HG03342 (cell line): ENCODE measurements at regions not wholly inside any gene's neighbourhood (a gene's known extent, or its start where the extent isn't known, plus 50 kb on each side); places are given as distances from the start of the nearest gene placed in this dataset.

ENCODE experiments used
- ATAC-seq: cut with Tn5 transposase; IDR thresholded peaks from one replicate; pipeline ENCODE4 v1.9.1; 2021; ENCODE audit warnings: mild to moderate bottlenecking, moderate library complexity; ENCODE audit not compliant: unreplicated experiment

DNA sequence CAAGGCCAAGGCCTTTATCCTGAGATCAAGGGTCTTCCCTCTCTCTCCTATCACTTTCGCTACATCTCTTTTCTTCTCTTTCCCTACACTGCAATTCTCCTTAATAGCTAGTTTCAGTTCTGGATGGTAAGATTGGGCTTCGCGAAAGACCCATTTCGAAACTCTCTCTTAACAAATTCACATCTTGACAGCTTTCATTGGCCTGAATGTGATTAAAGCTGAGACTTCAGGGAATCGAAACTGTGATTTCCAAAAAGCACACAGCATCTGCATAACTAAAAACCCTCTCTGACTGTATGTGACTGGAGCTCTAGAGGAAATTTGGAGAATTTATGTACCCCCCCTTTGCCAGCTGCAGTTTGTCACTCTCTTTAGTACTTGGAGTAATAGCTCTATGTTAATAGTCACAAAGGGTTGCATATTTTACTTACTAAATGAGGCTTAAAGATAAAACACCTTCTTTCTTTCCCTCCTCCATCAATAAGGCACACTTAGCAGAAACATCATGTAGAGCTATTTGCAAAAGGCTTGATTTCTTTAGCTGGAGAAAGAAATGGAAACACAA lies 105.3 kb upstream of the FAM20A start:
- no peak for ATAC-seq

DNA sequence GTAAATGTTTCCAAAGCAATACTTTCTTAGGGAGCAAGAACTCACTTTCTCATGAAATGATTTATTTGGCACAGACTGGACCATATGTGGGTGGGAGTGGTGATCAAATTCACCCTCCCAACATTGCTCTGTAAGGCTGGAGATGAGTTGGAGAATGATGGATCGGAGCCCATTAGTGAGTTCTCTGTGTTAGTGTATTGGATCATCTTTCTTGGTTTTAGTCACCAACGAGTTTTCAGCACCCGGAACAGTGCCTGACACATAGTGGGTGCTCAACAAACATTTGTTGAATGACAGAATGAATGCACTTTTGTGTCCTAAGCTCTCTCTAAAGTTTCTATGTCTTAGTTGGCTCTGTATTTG lies 104.5 kb upstream of the FAM20A start:
- no peak for ATAC-seq

DNA sequence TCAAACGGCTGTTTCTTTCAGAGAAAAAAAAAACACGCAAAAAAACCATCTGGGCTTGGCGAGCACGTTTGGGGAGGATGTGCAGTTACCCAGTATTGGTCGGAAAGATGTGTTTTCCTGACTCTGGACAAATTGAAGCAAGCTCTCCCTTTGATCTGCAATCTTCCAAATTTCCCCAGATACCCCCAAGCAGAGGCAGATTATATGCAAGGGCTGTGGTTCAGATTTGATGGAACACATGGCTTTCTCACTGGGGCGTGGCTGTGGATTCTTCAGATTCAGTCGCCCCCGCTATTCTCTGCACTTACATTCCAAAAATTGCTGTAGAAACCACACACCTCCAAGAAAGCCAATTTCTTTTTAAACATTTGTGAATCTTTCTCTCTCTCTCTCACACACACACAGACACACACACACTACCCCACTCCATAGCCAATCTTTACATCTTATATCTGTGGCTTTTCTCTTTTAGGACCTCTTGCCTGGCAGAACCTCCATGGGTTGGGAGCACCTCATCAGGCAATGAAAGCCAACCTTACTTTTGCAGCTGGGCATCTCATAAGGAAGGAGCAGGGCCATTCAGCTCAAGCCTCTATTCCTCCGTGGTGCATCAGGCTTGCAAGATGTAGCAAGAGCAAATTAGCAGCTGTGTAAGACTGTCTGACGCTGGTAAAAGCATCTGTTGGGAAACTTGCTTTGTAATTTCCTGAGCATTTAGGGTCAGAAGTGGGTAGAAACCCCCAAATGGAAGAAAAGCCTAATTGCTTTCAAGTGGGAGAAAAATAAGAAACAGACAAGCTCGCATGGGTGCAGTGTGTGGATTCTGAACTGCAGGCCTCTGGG lies 103.9 kb upstream of the FAM20A start:
- ATAC-seq, result no peak

DNA sequence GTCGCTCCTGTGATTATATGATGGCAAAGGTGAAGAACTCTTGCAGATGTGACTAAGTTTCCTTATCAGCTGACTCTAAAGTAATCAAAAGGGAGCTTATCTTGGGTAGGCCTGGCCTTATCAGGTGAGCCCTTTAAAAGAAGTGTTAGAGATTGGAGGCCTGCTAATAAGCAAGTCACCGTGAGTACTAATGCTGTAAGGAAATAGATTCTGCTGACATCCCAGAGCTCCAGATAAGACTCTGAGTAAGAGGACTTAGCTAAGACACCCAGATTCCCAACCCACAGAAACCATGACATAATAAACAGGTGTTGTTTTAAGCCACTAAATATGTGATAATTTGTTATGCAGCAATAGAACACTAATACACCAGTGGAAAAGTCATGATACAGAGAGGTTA lies 99.9 kb upstream of the FAM20A start:
- ATAC-seq, result no peak

DNA sequence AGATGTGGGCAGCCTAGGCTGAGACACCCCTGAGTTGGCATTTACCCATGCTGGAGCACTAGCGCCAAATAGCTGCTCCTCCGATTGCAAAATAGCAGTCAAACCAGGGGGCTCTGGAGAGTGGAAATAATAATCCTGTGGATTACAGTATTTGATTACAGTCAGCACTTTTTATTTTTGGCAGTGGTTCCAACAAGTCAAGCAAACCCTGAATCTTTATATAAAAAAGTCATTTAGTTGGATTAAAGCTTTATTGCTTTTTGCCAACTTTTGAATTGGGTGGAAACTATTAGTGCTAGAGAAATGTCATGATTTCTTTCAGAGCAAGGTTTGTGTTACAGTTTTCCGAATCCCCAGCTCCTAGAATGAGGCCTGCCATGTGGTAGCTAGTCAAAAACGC lies 99.3 kb upstream of the FAM20A start:
- no peak for ATAC-seq

DNA sequence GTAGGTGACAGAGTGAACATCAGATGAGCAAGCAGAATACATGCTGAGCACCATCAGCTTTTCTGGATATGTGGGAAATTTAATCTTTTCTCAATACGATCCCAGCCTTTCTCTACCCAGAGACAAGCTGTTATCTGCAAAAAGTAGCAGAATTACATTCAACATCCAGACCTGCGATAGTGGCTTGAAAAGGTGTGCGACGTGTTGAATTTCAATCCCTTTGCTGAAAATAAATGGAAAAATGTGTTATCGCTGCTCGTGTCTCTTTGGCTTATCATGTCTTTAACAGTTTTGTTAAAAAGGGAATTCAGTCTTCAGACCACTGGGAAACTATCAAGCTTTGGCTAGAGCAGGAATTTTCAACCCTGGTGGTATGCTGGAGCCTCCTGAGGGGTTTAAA lies 98.8 kb upstream of the FAM20A start:
- ATAC-seq, result no peak

DNA sequence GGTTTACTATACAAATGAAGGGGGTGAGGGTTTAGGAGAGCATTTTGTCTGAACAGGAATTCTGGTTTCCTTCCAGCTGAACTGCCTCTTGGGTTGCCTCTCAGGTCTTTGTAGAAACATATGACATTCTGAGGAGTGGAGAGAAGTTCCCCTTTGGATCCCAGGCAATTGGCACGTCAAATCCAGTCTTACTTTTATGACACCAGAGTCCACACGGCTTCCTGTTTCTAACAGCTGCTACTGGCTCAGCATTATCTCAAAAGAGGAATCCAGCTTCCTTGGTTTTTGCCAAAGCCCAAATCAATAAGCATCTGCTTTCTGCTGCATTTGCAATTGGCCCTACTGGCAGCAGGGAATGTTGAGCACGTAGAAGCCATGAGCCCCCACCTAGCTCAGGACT lies 97.6 kb upstream of the FAM20A start:
- ATAC-seq, result no peak

DNA sequence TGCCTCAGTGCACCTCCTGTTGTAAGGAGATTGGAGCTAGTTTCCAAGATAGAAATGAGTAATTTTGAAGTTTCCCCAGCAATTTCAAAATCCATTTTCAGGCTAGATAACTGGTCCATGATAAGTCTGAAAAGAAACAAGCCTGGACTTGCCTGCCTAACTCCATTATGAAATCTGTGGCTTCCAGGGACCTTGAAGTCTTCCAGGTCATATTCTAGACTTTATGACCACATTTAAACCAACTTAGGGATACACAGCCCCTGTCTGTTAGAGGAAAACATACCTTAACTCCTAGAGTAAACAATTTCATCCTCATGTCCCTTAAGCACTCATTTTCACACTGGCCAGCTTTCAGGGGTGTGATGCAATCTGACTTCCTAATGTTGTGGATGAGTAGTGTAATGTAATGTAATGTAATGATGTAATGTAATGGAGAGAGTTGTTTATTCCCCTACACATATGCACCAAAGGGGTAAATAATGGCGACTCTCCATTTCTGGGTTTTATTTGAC lies 96.7 kb upstream of the FAM20A start:
- no peak for ATAC-seq

DNA sequence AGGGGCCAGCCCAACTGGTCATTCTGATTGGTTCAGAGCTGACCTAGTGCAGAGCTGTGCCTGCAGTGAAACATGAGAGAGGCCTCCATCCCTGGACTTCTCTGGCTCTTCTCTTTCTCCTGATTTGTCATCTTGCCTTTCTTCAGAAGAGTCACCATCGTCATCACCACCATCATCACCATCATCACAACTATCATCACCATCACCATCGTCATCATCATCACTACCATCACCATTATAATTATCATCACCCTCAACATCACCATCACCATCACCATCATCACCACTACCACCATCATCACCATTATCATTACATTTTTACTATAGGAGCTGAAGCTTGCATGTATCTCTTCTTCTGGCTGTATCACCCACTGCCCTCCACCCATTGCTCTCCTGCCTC lies 94.5 kb upstream of the FAM20A start:
- no peak for ATAC-seq

DNA sequence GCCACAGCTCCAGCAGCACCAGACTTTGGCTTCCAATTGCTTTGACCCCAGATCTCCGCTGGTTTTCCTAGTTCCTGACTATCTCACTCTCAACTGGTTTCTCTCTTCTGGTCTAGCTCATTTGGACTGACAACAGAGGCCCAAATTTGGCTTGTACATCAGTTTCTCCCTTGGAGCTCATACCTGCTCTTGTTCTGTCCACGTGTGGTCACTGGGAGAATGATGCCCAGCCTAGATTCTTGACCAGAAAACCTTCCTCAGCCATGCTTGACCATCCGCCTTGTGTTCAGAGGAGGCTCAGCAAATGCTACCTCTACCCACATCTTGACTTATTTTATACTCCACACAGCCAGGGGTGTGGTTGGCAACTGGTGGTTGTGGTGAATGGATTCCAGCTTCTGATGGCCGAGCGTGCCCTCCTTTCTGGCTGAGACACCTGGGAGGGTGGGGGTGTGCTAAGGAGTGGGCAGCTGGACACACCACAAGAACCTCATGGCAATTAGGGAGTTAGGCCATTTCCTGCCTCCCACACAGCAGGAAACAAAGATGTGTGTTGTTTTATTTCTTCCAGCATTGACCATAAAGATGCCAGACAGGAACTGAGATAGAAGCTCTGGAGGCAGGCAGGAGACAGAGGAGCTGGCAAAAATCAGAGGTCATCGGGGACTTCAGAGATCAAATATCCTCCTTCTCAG lies 93.8 kb upstream of the FAM20A start:
- ATAC-seq, result no peak

DNA sequence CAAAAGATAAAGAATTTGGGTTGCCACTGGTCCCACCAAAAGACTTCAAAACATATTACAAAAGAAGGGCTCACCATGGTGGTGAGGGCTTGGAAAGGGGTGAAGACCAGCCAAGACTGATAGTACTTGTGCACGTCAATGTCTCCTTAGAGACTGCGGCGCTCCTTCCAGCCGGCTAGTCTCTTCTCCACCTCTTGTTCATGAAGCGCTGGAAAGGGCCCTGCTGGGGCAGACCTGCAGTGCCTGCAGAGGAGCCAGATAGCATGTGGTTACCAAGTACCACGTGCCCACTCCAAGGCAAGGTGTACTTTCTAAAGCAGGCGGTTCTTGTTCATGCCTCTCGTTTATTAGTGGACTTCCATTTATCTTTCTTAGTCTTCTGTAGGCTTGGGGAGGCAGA lies 92.7 kb upstream of the FAM20A start:
- ATAC-seq, result no peak

DNA sequence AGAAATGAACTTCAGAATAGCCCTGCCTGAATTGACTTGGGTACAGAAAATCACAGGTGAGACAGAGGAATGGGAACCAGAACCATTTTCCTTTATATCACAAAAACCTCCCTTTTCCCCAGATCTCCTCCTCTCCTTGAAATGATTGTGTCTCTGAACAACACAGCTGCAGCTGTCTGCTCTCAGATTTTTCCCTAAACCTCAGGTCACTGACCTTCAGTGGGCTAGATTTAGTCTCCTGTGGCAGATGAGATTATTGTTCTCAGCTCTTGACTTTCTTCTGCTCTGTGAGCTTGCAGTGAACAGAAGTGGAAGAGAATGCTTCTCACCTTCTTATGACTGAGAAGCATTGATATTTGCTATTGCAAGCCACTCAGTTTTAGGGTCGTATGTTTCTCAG lies 92.3 kb upstream of the FAM20A start:
- no peak for ATAC-seq

DNA sequence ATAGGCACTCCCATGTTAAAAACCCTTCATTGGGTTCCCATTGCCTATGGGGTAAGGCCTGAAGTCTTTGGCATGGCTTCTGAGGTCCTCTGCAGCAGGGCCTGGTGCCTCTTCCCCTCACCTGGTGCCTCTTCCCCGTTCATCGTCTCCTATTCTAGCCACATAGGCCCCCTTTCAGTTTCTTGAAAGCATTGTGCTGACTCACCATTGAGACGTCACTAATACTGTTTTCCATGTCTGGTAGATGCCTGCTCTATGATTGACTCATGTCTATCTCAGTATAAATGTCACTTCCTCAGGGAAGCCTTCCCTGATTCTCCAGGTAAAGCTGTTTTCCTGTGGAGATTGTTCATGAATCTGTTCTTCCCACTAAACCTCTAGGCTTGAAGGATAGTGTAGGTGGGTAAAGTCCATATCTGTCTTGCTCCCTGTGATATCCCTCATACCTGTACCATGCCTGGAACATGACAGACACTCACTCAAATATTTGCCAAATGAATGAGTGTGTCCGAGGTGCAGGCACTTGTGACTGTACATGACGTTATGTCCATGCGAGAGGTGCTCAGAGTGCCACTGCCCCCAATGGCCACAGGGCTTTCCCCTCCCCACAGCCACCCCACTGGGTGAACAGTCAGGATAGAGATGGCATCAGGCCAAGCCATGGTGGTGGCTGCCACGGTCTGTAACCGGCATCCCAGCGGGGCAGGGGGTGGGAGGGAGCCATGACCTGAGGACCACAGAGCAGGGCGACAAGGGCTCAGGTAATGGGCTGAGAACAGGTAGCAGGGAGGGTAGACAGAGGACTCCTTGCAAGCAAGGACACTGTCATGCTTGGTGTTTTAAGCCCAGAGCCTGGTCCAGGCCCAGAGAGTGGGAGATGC lies 85.2 kb upstream of the FAM20A start:
- ATAC-seq, result no peak

DNA sequence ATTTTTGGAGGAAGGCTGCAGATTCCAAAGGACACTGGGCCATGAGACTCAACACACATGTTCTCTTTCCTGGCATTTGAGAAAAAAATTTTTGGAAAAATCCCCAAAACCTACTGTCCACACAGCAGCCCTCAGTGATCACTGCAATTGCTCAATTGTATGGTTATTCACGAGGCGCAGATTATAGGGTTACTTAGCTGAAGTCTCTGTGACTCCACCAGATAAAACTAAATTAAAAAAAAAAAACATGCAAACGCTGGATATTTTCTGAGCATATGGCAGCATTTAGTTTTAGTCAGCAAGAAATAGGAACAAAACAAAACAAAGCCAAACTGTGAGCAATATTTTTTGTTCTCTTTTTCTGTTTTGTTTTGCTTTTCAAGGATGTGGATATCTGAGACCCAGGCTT lies 83.8 kb upstream of the FAM20A start:
- ATAC-seq, result no peak

DNA sequence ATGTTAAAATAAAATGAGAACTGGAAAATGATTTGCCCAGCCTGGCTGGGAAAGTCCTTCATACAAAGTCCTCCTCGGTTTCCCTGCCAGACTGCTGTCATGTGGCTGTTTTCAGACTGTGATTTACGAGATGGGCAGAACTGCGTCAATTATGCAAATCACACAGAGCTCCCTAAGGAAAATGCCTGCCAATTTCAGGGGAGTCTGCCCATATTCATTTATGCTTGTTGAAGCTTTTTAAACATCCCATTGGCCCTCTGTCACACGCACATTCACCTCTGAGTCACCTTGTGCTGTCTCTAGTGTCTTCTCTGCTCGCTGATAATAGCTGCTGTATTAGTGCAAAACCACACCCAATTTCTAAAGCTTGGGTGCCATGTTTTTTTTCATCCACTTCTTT lies 81.7 kb upstream of the FAM20A start:
- no peak for ATAC-seq

DNA sequence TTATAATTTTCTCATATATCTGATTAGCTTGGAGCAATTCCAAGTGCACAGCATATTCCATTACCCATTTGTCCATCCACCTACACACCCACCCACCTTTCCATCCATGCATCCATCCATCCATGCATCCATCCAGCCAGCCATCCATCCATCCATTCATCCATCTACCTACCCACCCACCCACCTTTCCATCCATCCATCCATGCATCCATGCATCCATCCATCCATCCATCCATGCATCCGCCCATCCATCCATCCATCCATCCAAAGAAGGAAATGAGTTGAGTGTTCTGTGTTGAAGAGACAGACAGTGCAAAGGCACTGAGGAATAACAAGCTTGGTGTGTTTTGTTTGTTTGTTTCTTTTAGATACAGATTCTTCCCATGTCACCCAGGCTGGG lies 78.7 kb upstream of the FAM20A start:
- no peak for ATAC-seq

DNA sequence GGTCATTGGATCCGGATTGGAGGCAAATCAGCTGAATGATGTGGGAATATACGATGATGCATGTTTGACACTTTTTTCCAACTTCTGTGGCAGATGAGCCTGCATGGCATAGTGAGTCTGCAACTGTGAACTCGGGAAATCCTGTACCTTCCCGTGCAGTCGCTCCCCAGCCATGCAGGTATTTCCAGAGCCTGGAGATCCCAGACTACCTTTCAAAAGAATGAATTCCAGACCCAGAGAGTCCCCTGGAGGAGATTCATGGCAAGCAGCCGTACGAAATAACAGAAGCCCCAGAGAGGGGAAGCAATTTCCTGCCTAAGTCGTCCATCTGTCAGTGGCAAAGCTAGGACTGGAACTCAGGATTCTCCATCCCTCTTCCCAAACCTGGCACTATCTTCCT lies 75.7 kb upstream of the FAM20A start:
- ATAC-seq, result no peak

DNA sequence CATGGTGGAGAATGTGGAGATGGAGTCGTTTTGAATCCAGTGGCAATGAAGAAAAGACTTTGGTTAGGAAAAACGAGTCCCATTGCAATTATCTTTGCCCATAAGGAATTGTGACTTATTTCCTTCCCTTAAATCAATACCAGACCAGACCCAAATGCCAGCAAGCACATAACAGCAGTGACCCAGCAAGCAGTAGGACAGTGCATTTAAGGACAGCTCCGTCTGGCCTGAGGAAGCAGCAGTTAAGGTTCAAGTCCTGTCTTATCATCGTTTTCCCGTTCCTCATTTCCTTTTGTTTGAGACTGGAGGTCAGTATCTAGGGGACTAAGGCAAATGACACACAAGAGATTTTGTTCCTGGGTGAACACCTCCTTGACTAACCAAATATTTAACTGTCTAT lies 74.6 kb upstream of the FAM20A start:
- ATAC-seq, result no peak

DNA sequence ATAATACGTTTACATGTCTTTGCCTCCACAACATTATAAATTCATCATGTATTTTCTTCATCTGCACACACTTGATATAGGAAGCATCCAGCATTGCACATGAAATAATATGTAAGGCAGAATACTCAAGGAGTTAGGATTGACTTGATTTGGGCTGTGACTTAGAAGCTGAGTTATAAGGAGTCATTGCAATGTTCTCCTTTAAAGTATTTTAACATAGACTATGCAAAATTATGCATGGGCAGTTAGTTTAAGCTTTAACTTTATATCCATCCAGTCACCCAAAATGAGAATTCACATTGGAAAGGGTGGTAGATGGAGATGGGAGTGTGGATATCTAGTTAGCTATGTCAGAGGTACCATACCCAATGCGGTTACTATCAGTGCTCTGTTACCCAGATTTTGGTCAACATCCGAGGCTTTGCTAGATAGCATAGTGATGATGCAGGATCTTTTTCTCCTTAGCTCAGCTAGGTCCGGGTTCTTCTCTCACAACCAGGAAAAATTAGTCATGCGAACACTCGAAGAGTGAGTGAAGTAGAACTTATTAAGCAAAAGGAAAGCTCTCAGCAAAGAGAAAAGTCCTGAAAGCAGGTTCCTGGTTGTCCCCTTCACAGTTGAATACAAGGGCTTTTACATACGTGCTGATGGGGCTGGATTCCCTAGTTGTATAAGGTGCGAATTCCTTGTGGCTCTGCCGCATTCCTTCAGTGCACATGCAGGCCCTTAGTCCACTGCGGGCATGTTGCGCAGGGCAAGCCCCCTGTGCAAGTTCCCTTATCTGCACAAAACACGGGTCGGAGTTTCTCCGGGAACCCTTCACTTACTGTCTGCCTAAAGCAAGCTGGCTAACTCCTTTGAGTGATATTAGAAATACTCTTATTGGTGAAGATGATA lies 73.1 kb upstream of the FAM20A start:
- no peak for ATAC-seq
